Adrenal gland (tissue), 9 donors: ENCODE measurements at regions not wholly inside any gene's neighbourhood (a gene's known extent, or its start where the extent isn't known, plus 50 kb on each side); places are given as distances from the start of the nearest gene placed in this dataset.
"Not testable (repeated sequence)": the region's sequence is repeated elsewhere in the genome, so short reads cannot be mapped to it uniquely, and the experiment has no call there.

Experiments
- DNase-seq, 7 donors: peaks; one replicate each; pipeline ENCODE4 v3.0.0-alpha.2; 2019 to 2020
- H3K27ac ChIP-seq, 5 donors: fragments of 200-600 bp; sonication (generic) in 4 of 5; 1 replicate in 3 of 5; 2 replicates in 2 of 5; pipeline versions ENCODE4 v1.5.1 to v1.8.0; 2016 to 2020; ENCODE audit warnings: mild to moderate bottlenecking in 1 of 5
- H3K27me3 ChIP-seq: fragments of 200-600 bp; 2 replicates; pipeline ENCODE4 v1.8.0; 2021
- H3K36me3 ChIP-seq, 2 donors: fragments of 200-600 bp; replicated peaks in 1 of 2; 1 replicate in 1 of 2; 2 replicates in 1 of 2; pipeline versions ENCODE4 v1.5.1 to v1.8.0; 2018 to 2022
- H3K4me1 ChIP-seq, 2 donors: fragments of 200-600 bp; replicated peaks in 1 of 2; 1 replicate in 1 of 2; 2 replicates in 1 of 2; pipeline versions ENCODE4 v1.5.1 to v1.8.0; 2018 to 2021
- H3K4me3 ChIP-seq, 4 donors: fragments of 200-600 bp; sonication (generic) in 3 of 4; one replicate each; pipeline ENCODE4 v1.5.1; 2016 to 2018
- H3K9me3 ChIP-seq, 3 donors: fragments of 200-600 bp; sonication (generic) in 1 of 3; replicated peaks in 1 of 3; 1 replicate in 2 of 3; 2 replicates in 1 of 3; pipeline versions ENCODE4 v1.5.1 to v1.8.0; 2016 to 2021
- CTCF ChIP-seq, 6 experiments: fragments of 450-650 bp in 4 of 6; fragments of 200-600 bp in 2 of 6; sonication (generic) in 1 of 6; IDR thresholded peaks; 1 replicate in 5 of 6; 2 replicates in 1 of 6; pipeline versions ENCODE4 v1.5.1 to v1.8.0; 2016 to 2021; ENCODE audit warnings: antibody characterized with exemption in 6 of 6, mild to moderate bottlenecking in 2 of 6, moderate library complexity in 1 of 6
- POLR2A ChIP-seq, 2 donors: fragments of 450-650 bp; IDR thresholded peaks; one replicate each; pipeline ENCODE4 v1.6.1; 2017; ENCODE audit warnings: antibody characterized with exemption in 2 of 2, mild to moderate bottlenecking in 2 of 2, moderate library complexity in 1 of 2
- WGBS, 4 donors: extraction: QIAGEN DNeasy Blood & Tissue Kit in 2 of 4; methylation state at CpG; one replicate each; pipeline versions ENCODE4 v1.1.5 to v1.1.7; 2013 to 2017; 5-methylcytosine and 5-hydroxymethylcytosine counted together
- intact Hi-C, 2 donors: fragments of 100-400 bp; cut with DNase I; formaldehyde crosslinking; loops; one replicate each; pipeline versions ENCODE4 v1.14.1 to v1.15.0; 2022 to 2023
- donor health status: healthy with polysubstance abuse.
- donor health status: Bipolar disorder and iron deficiency.
- donor health status: DM: yes; HTN: yes; CAD: no.
- donor health status: DM: no; HTN: no; CAD: no.
- donor health status: DM: no; HTN: no; CAD: no.

GRCh38 chr22:25332386-25332785, 112.9 kb downstream of the CRYBB2 start:
- TF ChIP-seq POLR2A (IDR thresholded peaks at IDR 0.05) (no peak), CTCF (IDR thresholded peaks at IDR 0.05) (no peak)
- no peaks in the 10 kb centered on the region for H3K9me3 ChIP-seq
- H3K4me1 ChIP-seq, result no peaks in the 10 kb centered on the region
- 91 to 96% (median 92%) methylated on average over 11 of the region's 11 CpGs for WGBS, 4 donors
- no peak for DNase-seq
- intact Hi-C loops, result no loop called here
- no peaks in the 10 kb centered on the region for H3K27me3 ChIP-seq
- H3K36me3 ChIP-seq, result no peaks in the 10 kb centered on the region
- H3K4me3 ChIP-seq, result no peak overlapping the region
- no peak overlapping the region for H3K27ac ChIP-seq

GRCh38 chr22:25334162-25334490, 114.7 kb downstream of the CRYBB2 start:
- WGBS, 4 donors, result 31 to 62% (median 39%) methylated on average over 5 to 10 of the region's 10 CpGs
- Histone ChIP-seq H3K36me3 (no peaks in the 10 kb centered on the region), H3K27ac (no peak overlapping the region), H3K4me3 (no peak overlapping the region), H3K27me3 (no peaks in the 10 kb centered on the region), H3K9me3 (no peaks in the 10 kb centered on the region), H3K4me1 (no peaks in the 10 kb centered on the region)
- DNase-seq, result peak; percentile 29 to 74 (median 58)
- intact Hi-C loops, result no loop called here
- TF ChIP-seq POLR2A (IDR thresholded peaks at IDR 0.05), result no peak
- TF ChIP-seq CTCF (IDR thresholded peaks at IDR 0.05), result peak in 5 of 6 experiments; percentile 10 to 60 (median 40)

GRCh38 chr22:25334631-25335030, 115.2 kb downstream of the CRYBB2 start:
- intact Hi-C loops, H3K9me3 ChIP-seq, H3K36me3 ChIP-seq, H3K27me3 ChIP-seq, DNase-seq, H3K4me1 ChIP-seq, H3K4me3 ChIP-seq, H3K27ac ChIP-seq: not testable (repeated sequence)
- 80 to 96% (median 87%) methylated on average over 17 of the region's 17 CpGs for WGBS, 4 donors

- not testable (repeated sequence) for DNase-seq, H3K9me3 ChIP-seq
- 74 to 93% (median 80%) methylated on average over 4 of the region's 4 CpGs for WGBS, 4 donors
Observed at GRCh38 chr22:25335276-25335675, 115.8 kb downstream of the CRYBB2 start.

GRCh38 chr22:25340536-25340935, 121.1 kb downstream of the CRYBB2 start:
- H3K27ac ChIP-seq, DNase-seq, intact Hi-C loops, H3K4me1 ChIP-seq, H3K36me3 ChIP-seq, H3K9me3 ChIP-seq, H3K27me3 ChIP-seq, H3K4me3 ChIP-seq: not testable (repeated sequence)
- WGBS, 4 donors, result 93 to 99% (median 97%) methylated on average over 5 of the region's 5 CpGs

More at GRCh38 chr22:25335276-25335675, 115.8 kb downstream of the CRYBB2 start:
- H3K36me3 ChIP-seq, H3K4me3 ChIP-seq, intact Hi-C loops, H3K27me3 ChIP-seq, H3K27ac ChIP-seq, H3K4me1 ChIP-seq: not testable (repeated sequence)

- H3K27me3 ChIP-seq, DNase-seq, H3K9me3 ChIP-seq, H3K36me3 ChIP-seq, H3K4me3 ChIP-seq, intact Hi-C loops, H3K27ac ChIP-seq, H3K4me1 ChIP-seq: not testable (repeated sequence)
- WGBS, 4 donors, result 91 to 98% (median 98%) methylated on average over 8 to 10 of the region's 10 CpGs
Observed at GRCh38 chr22:25344366-25344765, 124.9 kb downstream of the CRYBB2 start.
